BLaER1 (cell line): ENCODE measurements at regions not wholly inside any gene's neighbourhood (a gene's known extent, or its start where the extent isn't known, plus 50 kb on each side); places are given as distances from the start of the nearest gene placed in this dataset.

ENCODE experiments used
- H3K27ac ChIP-seq: shearing (Covaris generic); formaldehyde crosslinking; 2 replicates; pipeline ENCODE4 v1.8.1; 2022
- H3K27me3 ChIP-seq: shearing (Covaris generic); formaldehyde crosslinking; 2 replicates; pipeline ENCODE4 v1.8.1; 2022
- H3K36me3 ChIP-seq: shearing (Covaris generic); formaldehyde crosslinking; 2 replicates; pipeline ENCODE4 v1.8.1; 2022
- H3K4me1 ChIP-seq: shearing (Covaris generic); formaldehyde crosslinking; 2 replicates; pipeline ENCODE4 v1.8.1; 2022
- H3K4me2 ChIP-seq: shearing (Covaris generic); formaldehyde crosslinking; 2 replicates; pipeline ENCODE4 v1.8.1; 2022
- H3K4me3 ChIP-seq: shearing (Covaris generic); formaldehyde crosslinking; 2 replicates; pipeline ENCODE4 v1.8.1; 2022
- H3K9ac ChIP-seq: shearing (Covaris generic); formaldehyde crosslinking; 2 replicates; pipeline ENCODE4 v1.8.1; 2022
- H3K9me3 ChIP-seq: shearing (Covaris generic); formaldehyde crosslinking; 2 replicates; pipeline ENCODE4 v1.8.1; 2022
- H4K20me1 ChIP-seq: shearing (Covaris generic); formaldehyde crosslinking; 2 replicates; pipeline ENCODE4 v1.8.1; 2022
- Cebpa-rat ChIP-seq: shearing (Covaris generic); IDR thresholded peaks from 2 replicates; pipeline ENCODE4 v1.8.1; 2022

DNA sequence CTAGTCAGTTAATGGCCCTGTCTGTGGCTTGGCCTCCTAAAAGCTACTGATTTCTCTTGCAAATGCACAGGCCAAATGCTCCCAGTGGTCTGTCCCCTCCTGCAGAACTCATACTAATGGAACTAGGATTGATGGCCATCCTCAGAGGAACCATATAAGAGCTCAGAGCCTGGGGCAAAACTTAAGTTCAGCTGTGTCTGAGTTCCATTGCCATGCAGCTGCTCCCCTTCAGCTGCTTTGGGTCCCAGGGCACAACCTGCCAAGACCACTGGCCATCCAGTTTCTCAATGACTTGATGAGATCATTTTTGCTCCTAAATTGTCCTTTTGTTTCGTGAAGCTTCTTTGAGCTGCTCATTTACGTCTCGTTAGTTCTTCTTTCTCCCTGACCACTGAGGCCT is 529.5 kb upstream of the TBL1XR1 start:
- TF ChIP-seq Cebpa-rat, result no peak
- no peaks in the 10 kb centered on the region for H4K20me1 ChIP-seq
- H3K9me3 ChIP-seq, result peaks cover 39% of the 10 kb centered on the region
- peak overlapping the region; percentile 81 for H3K27ac ChIP-seq
- 0 out of 2 replicates have a peak overlapping the region, but pooled peaks have one; percentile 3 for H3K4me3 ChIP-seq
- peaks cover 5% of the 10 kb centered on the region; the same call in 1 of the 2 replicates for H3K36me3 ChIP-seq
- H3K4me2 ChIP-seq, result peak overlapping the region; percentile 78
- peaks cover 86% of the 10 kb centered on the region for H3K4me1 ChIP-seq
- H3K9ac ChIP-seq, result peak overlapping the region; percentile 1; the same call in 1 of the 2 replicates
- H3K27me3 ChIP-seq, result no peaks in the 10 kb centered on the region

GRCh38 chr3:177729956-177730681 is 532.8 kb upstream of the TBL1XR1 start:
- Histone ChIP-seq H3K9me3 (peaks cover 60% of the 10 kb centered on the region), H3K27ac (peak overlapping the region; percentile 23; the same call in 1 of the 2 replicates), H3K36me3 (peaks cover 9% of the 10 kb centered on the region; the same call in 1 of the 2 replicates), H4K20me1 (no peaks in the 10 kb centered on the region), H3K4me1 (peaks cover 66% of the 10 kb centered on the region), H3K27me3 (no peaks in the 10 kb centered on the region), H3K4me3 (no peak overlapping the region; the same call in 1 of the 2 replicates), H3K9ac (no peak overlapping the region; the same call in 1 of the 2 replicates), H3K4me2 (peak overlapping the region; percentile 56)
- TF ChIP-seq Cebpa-rat, result no peak

GRCh38 chr3:177730814-177731213 is 533.5 kb upstream of the TBL1XR1 start:
- Histone ChIP-seq H4K20me1 (no peaks in the 10 kb centered on the region), H3K9ac (no peak overlapping the region), H3K4me2 (no peak overlapping the region), H3K36me3 (peaks cover 9% of the 10 kb centered on the region; the same call in 1 of the 2 replicates), H3K27ac (no peak overlapping the region), H3K4me1 (peaks cover 59% of the 10 kb centered on the region), H3K4me3 (no peak overlapping the region), H3K27me3 (no peaks in the 10 kb centered on the region), H3K9me3 (peaks cover 60% of the 10 kb centered on the region)
- no peak for TF ChIP-seq Cebpa-rat

- Histone ChIP-seq H3K27ac (no peak overlapping the region), H3K9ac (no peak overlapping the region), H4K20me1 (no peaks in the 10 kb centered on the region), H3K4me3 (no peak overlapping the region), H3K4me2 (no peak overlapping the region), H3K4me1 (peaks cover 49% of the 10 kb centered on the region), H3K9me3 (peaks cover 60% of the 10 kb centered on the region), H3K27me3 (no peaks in the 10 kb centered on the region), H3K36me3 (peaks cover 12% of the 10 kb centered on the region; the same call in 1 of the 2 replicates)
- TF ChIP-seq Cebpa-rat, result no peak
Measured at GRCh38 chr3:177731644-177732268, 534.5 kb upstream of the TBL1XR1 start.

DNA sequence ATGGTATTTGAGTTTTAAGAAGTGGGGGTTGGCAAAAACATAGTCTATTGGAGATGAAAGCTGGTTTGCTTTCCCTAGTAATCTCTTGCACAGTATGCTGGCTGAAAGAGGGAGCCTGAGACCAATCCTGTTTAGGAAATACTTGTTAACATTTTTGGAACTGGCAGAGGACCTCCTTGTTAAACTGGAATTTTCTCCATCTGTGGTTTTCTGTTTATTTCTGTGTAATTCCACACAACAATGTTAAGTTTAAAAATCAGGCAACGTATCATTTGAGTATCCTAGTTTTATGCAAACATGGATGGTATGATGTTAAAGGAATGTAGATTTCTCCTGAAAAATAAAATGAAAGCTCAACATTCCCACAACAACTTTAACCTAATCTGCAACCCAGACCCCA is 536.0 kb upstream of the TBL1XR1 start:
- peaks cover 15% of the 10 kb centered on the region; the same call in 1 of the 2 replicates for H3K36me3 ChIP-seq
- H3K4me1 ChIP-seq, result peaks cover 35% of the 10 kb centered on the region
- no peak for TF ChIP-seq Cebpa-rat
- no peak overlapping the region for H3K9ac ChIP-seq
- no peak overlapping the region for H3K4me2 ChIP-seq
- H3K27me3 ChIP-seq, result no peaks in the 10 kb centered on the region
- H3K9me3 ChIP-seq, result peaks cover 56% of the 10 kb centered on the region
- H3K4me3 ChIP-seq, result no peak overlapping the region
- H3K27ac ChIP-seq, result no peak overlapping the region
- H4K20me1 ChIP-seq, result no peaks in the 10 kb centered on the region

GRCh38 chr3:177733936-177734335 is 536.7 kb upstream of the TBL1XR1 start:
- no peak overlapping the region for H3K27ac ChIP-seq
- H3K4me2 ChIP-seq, result peak overlapping the region; percentile 25; the same call in 1 of the 2 replicates
- H3K9ac ChIP-seq, result no peak overlapping the region
- no peaks in the 10 kb centered on the region for H3K27me3 ChIP-seq
- peaks cover 28% of the 10 kb centered on the region for H3K4me1 ChIP-seq
- H3K4me3 ChIP-seq, result no peak overlapping the region
- no peaks in the 10 kb centered on the region for H4K20me1 ChIP-seq
- peaks cover 53% of the 10 kb centered on the region for H3K9me3 ChIP-seq
- H3K36me3 ChIP-seq, result peaks cover 15% of the 10 kb centered on the region; the same call in 1 of the 2 replicates
- no peak for TF ChIP-seq Cebpa-rat

GRCh38 chr3:177735431-177735830 is 538.1 kb upstream of the TBL1XR1 start:
- H3K27ac ChIP-seq, result no peak overlapping the region
- no peaks in the 10 kb centered on the region for H4K20me1 ChIP-seq
- no peak overlapping the region for H3K9ac ChIP-seq
- TF ChIP-seq Cebpa-rat, result no peak
- no peaks in the 10 kb centered on the region for H3K27me3 ChIP-seq
- H3K4me3 ChIP-seq, result no peak overlapping the region
- H3K36me3 ChIP-seq, result peaks cover 15% of the 10 kb centered on the region; the same call in 1 of the 2 replicates
- H3K4me2 ChIP-seq, result no peak overlapping the region
- H3K9me3 ChIP-seq, result peaks cover 52% of the 10 kb centered on the region
- peaks cover 13% of the 10 kb centered on the region for H3K4me1 ChIP-seq

GRCh38 chr3:177739461-177739860 is 542.2 kb upstream of the TBL1XR1 start:
- peaks cover 46% of the 10 kb centered on the region for H3K9me3 ChIP-seq
- H4K20me1 ChIP-seq, result no peaks in the 10 kb centered on the region
- no peak for TF ChIP-seq Cebpa-rat
- no peak overlapping the region for H3K4me2 ChIP-seq
- H3K27me3 ChIP-seq, result no peaks in the 10 kb centered on the region
- H3K27ac ChIP-seq, result no peak overlapping the region
- H3K9ac ChIP-seq, result no peak overlapping the region
- peaks cover 24% of the 10 kb centered on the region for H3K36me3 ChIP-seq
- H3K4me3 ChIP-seq, result no peak overlapping the region
- H3K4me1 ChIP-seq, result peaks cover 16% of the 10 kb centered on the region

DNA sequence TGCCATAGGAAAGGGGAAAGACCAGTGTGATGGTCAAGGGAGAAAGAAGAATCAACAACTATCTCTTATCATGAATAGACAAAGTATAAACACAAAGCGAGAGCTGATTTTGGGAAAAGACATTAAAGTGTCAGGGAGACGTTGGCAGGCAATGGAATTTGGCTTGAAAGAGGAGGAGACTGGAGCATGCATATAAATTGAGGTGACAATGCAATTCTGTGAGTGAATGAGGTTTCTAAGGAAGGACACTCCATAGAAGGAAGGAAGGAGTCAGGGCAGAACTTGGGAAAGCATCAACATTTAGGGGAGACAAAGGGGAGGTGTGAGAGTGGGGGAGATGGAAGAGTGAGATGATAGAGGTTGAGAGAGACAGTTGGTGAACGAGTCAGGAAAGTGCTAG is 543.0 kb upstream of the TBL1XR1 start:
- Histone ChIP-seq H3K27me3 (no peaks in the 10 kb centered on the region), H3K9ac (no peak overlapping the region), H3K4me1 (peaks cover 11% of the 10 kb centered on the region; the same call in 1 of the 2 replicates), H3K4me2 (no peak overlapping the region), H3K27ac (no peak overlapping the region), H3K36me3 (peaks cover 24% of the 10 kb centered on the region), H3K9me3 (peaks cover 54% of the 10 kb centered on the region), H4K20me1 (no peaks in the 10 kb centered on the region), H3K4me3 (no peak overlapping the region)
- TF ChIP-seq Cebpa-rat, result no peak

GRCh38 chr3:177742273-177742672 is 545.0 kb upstream of the TBL1XR1 start:
- Histone ChIP-seq H3K4me2 (no peak overlapping the region), H3K4me3 (no peak overlapping the region), H3K27ac (no peak overlapping the region)

More at GRCh38 chr3:177742273-177742672, 545.0 kb upstream of the TBL1XR1 start:
- Histone ChIP-seq H3K27me3 (no peaks in the 10 kb centered on the region), H3K4me1 (peaks cover 11% of the 10 kb centered on the region; the same call in 1 of the 2 replicates), H3K36me3 (peaks cover 21% of the 10 kb centered on the region), H4K20me1 (no peaks in the 10 kb centered on the region), H3K9me3 (peaks cover 57% of the 10 kb centered on the region), H3K9ac (no peak overlapping the region)
- no peak for TF ChIP-seq Cebpa-rat
